ENCODE measurements at regions not wholly inside any gene's neighbourhood (a gene's known extent, or its start where the extent isn't known, plus 50 kb on each side); places are given as distances from the start of the nearest gene placed in this dataset.
"Not testable (repeated sequence)": the region's sequence is repeated elsewhere in the genome, so short reads cannot be mapped to it uniquely, and the experiment has no call there.

GRCh38 chr9:86577420-86578333, 223.5 kb upstream of the TUT7 start:
- DNase-seq (ENCODE audit: low read depth), result no peak

GRCh38 chr9:86575825-86576525, 221.8 kb upstream of the TUT7 start:
- no peak for DNase-seq (ENCODE audit: low read depth)

GRCh38 chr9:86575137-86575536, 220.9 kb upstream of the TUT7 start:
- DNase-seq (ENCODE audit: low read depth), result no peak

GRCh38 chr9:86573886-86574285, 219.7 kb upstream of the TUT7 start:
- peak; percentile 48 for DNase-seq (ENCODE audit: low read depth)

- DNase-seq (ENCODE audit: low read depth), result no peak
Measured at GRCh38 chr9:86572904-86573303, 218.7 kb upstream of the TUT7 start.

- not testable (repeated sequence) for DNase-seq (ENCODE audit: low read depth)
Measured at GRCh38 chr9:86565603-86566002, 211.4 kb upstream of the TUT7 start.

- no peak for DNase-seq (ENCODE audit: low read depth)
Measured at GRCh38 chr9:86563936-86564335, 209.7 kb upstream of the TUT7 start.

GRCh38 chr9:86563350-86563749, 209.1 kb upstream of the TUT7 start:
- peak; percentile 74 for DNase-seq (ENCODE audit: low read depth)

GRCh38 chr9:86562691-86563090, 208.5 kb upstream of the TUT7 start:
- no peak for DNase-seq (ENCODE audit: low read depth)

- peak; percentile 95 for DNase-seq (ENCODE audit: low read depth)
Measured at GRCh38 chr9:86557918-86558317, 203.7 kb upstream of the TUT7 start.

GRCh38 chr9:86557063-86557766, 203.0 kb upstream of the TUT7 start:
- DNase-seq (ENCODE audit: low read depth), result peak; percentile 99

- peak; percentile 19 for DNase-seq (ENCODE audit: low read depth)
Measured at GRCh38 chr9:86555661-86556060, 201.5 kb upstream of the TUT7 start.

GRCh38 chr9:86550401-86550800, 196.2 kb upstream of the TUT7 start:
- DNase-seq (ENCODE audit: low read depth), result peak; percentile 54

GRCh38 chr9:86549920-86550319, 195.7 kb upstream of the TUT7 start:
- DNase-seq (ENCODE audit: low read depth), result peak; percentile 73

GRCh38 chr9:86549401-86549811, 195.2 kb upstream of the TUT7 start:
- DNase-seq (ENCODE audit: low read depth), result peak; percentile 99

GRCh38 chr9:86548220-86548619, 194.0 kb upstream of the TUT7 start:
- DNase-seq (ENCODE audit: low read depth), result no peak

GRCh38 chr9:86547571-86547970, 193.4 kb upstream of the TUT7 start:
- DNase-seq (ENCODE audit: low read depth), result peak; percentile 80

- peak; percentile 85 for DNase-seq (ENCODE audit: low read depth)
Measured at GRCh38 chr9:86546712-86547111, 192.5 kb upstream of the TUT7 start.

- peak; percentile 83 for DNase-seq (ENCODE audit: low read depth)
Measured at GRCh38 chr9:86545090-86545489, 190.9 kb upstream of the TUT7 start.

GRCh38 chr9:86541014-86541570, 186.9 kb upstream of the TUT7 start:
- no peak for DNase-seq (ENCODE audit: low read depth)

- no peak for DNase-seq (ENCODE audit: low read depth)
Measured at GRCh38 chr9:86535406-86535915, 181.3 kb upstream of the TUT7 start.

Measured in LHCN-M2 (cell line).